Vagina (tissue), 2 donors: ENCODE measurements at regions not wholly inside any gene's neighbourhood (a gene's known extent, or its start where the extent isn't known, plus 50 kb on each side); places are given as distances from the start of the nearest gene placed in this dataset.

Experiments
- POLR2AphosphoS5 ChIP-seq, 2 donors: sonication (generic); formaldehyde crosslinking; IDR thresholded peaks; one replicate each; pipeline ENCODE4 v1.9.0; 2017; ENCODE audit warnings: antibody characterized with exemption in 2 of 2, mild to moderate bottlenecking in 2 of 2, low read depth in 1 of 2; ENCODE audit not compliant: insufficient read depth in 1 of 2
- TF ChIP-seq, protein P1 (sequence below), 3 experiments: fragments of 450-650 bp in 2 of 3; fragments of 200-600 bp in 1 of 3; sonication (generic) in 1 of 3; IDR thresholded peaks; one replicate each; pipeline ENCODE4 v1.5.1; 2017 to 2019; ENCODE audit warnings: antibody characterized with exemption in 3 of 3, mild to moderate bottlenecking in 2 of 3, moderate library complexity in 2 of 3

DNA sequence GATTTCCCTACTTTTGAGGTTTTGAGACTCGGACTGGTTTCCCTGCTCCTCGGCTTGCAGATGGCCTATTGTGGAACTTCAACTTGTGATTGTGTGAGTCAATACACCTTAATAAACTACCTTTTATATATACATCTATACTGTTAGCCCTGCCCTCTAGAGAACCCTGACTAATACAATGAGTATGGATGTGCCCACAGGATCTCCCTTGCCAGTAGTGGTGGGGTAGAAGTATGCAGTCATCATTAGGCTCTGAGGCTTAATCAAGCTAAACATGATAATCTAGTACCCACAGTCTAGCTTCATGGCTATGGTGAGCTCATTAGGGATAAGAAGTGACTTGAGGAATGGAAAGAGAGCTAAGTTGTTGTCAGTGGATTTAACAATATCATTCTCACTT lies 412.8 kb upstream of the PTGER4 start:
- TF ChIP-seq, protein P1, sequence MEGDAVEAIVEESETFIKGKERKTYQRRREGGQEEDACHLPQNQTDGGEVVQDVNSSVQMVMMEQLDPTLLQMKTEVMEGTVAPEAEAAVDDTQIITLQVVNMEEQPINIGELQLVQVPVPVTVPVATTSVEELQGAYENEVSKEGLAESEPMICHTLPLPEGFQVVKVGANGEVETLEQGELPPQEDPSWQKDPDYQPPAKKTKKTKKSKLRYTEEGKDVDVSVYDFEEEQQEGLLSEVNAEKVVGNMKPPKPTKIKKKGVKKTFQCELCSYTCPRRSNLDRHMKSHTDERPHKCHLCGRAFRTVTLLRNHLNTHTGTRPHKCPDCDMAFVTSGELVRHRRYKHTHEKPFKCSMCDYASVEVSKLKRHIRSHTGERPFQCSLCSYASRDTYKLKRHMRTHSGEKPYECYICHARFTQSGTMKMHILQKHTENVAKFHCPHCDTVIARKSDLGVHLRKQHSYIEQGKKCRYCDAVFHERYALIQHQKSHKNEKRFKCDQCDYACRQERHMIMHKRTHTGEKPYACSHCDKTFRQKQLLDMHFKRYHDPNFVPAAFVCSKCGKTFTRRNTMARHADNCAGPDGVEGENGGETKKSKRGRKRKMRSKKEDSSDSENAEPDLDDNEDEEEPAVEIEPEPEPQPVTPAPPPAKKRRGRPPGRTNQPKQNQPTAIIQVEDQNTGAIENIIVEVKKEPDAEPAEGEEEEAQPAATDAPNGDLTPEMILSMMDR (IDR thresholded peaks at IDR 0.05), result no peak
- TF ChIP-seq POLR2AphosphoS5 (IDR thresholded peaks at IDR 0.05; ENCODE audit: insufficient read depth in 1 of 2, low read depth in 1 of 2), result no peak
